ENCODE measurements at regions not wholly inside any gene's neighbourhood (a gene's known extent, or its start where the extent isn't known, plus 50 kb on each side); places are given as distances from the start of the nearest gene placed in this dataset.

- intact Hi-C loops (cut with DNase I), result no loop called here
- WGBS, result 50% methylated on average over 1 of the region's 1 CpG
- Histone ChIP-seq H3K27ac (no peak overlapping the region), H3K4me1 (replicated peaks) (no peaks in the 10 kb centered on the region), H3K27me3 (replicated peaks; ENCODE audit: insufficient read depth) (no peaks in the 10 kb centered on the region), H3K9me3 (no peaks in the 10 kb centered on the region), H3K36me3 (no peaks in the 10 kb centered on the region), H3K4me3 (no peak overlapping the region)
- no peak for DNase-seq (ENCODE audit: low spot score)
- no peak for TF ChIP-seq POLR2A (IDR thresholded peaks at IDR 0.05)
Observed at GRCh38 chrY:9018401-9018800, 318.9 kb upstream of the TSPY4 start.

GRCh38 chrY:9027729-9028375 lies 309.4 kb upstream of the TSPY4 start:
- Histone ChIP-seq H3K36me3 (no peaks in the 10 kb centered on the region), H3K4me1 (replicated peaks) (no peaks in the 10 kb centered on the region), H3K27me3 (replicated peaks; ENCODE audit: insufficient read depth) (no peaks in the 10 kb centered on the region), H3K4me3 (no peak overlapping the region), H3K27ac (no peak overlapping the region), H3K9me3 (no peaks in the 10 kb centered on the region)
- intact Hi-C loops (cut with DNase I), result no loop called here
- 70% methylated on average over 9 of the region's 9 CpGs for WGBS
- TF ChIP-seq POLR2AphosphoS5 (IDR thresholded peaks at IDR 0.05) (no peak), POLR2A (IDR thresholded peaks at IDR 0.05) (no peak)
- TF ChIP-seq, protein P1, sequence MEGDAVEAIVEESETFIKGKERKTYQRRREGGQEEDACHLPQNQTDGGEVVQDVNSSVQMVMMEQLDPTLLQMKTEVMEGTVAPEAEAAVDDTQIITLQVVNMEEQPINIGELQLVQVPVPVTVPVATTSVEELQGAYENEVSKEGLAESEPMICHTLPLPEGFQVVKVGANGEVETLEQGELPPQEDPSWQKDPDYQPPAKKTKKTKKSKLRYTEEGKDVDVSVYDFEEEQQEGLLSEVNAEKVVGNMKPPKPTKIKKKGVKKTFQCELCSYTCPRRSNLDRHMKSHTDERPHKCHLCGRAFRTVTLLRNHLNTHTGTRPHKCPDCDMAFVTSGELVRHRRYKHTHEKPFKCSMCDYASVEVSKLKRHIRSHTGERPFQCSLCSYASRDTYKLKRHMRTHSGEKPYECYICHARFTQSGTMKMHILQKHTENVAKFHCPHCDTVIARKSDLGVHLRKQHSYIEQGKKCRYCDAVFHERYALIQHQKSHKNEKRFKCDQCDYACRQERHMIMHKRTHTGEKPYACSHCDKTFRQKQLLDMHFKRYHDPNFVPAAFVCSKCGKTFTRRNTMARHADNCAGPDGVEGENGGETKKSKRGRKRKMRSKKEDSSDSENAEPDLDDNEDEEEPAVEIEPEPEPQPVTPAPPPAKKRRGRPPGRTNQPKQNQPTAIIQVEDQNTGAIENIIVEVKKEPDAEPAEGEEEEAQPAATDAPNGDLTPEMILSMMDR (IDR thresholded peaks at IDR 0.05), result no peak
- no peak for DNase-seq (ENCODE audit: low spot score)

DNA sequence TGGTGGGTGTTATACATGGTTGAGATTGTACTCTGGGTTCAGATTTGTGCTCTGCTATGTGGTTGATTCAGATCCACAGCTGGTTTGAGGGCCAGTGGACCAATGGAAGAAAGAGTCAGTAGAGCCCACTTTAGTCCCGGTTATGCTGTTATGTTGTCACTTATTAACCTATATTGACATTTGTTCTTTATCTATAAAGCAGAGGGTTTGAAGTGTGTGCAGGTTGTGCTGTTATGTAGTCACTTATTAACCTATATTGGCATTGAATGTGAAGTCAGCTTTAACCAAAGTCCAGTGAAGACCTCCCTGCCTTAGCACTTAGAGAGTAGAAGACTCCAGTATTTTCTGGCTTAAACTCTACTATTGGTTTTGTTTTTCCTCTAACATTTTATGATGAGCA lies 307.3 kb upstream of the TSPY4 start:
- 44% methylated on average over 1 of the region's 1 CpG for WGBS

GRCh38 chrY:9034217-9034616 lies 303.0 kb upstream of the TSPY4 start:
- intact Hi-C loops (cut with DNase I), result no loop called here
- H3K36me3 ChIP-seq, result no peaks in the 10 kb centered on the region
- TF ChIP-seq POLR2A (IDR thresholded peaks at IDR 0.05) (no peak), POLR2AphosphoS5 (IDR thresholded peaks at IDR 0.05) (no peak)
- TF ChIP-seq, protein P1 (IDR thresholded peaks at IDR 0.05), result no peak
- no peaks in the 10 kb centered on the region for H3K9me3 ChIP-seq
- WGBS, result 38% methylated on average over 3 of the region's 3 CpGs
- no peaks in the 10 kb centered on the region for H3K4me1 ChIP-seq (replicated peaks)
- H3K27me3 ChIP-seq (replicated peaks; ENCODE audit: insufficient read depth), result no peaks in the 10 kb centered on the region
- no peak overlapping the region for H3K27ac ChIP-seq
- no peak for DNase-seq (ENCODE audit: low spot score)
- no peak overlapping the region for H3K4me3 ChIP-seq

More for the DNA sequence above, 307.3 kb upstream of the TSPY4 start:
- Histone ChIP-seq H3K27ac (no peak overlapping the region), H3K4me1 (replicated peaks) (no peaks in the 10 kb centered on the region), H3K27me3 (replicated peaks; ENCODE audit: insufficient read depth) (no peaks in the 10 kb centered on the region), H3K4me3 (no peak overlapping the region), H3K36me3 (no peaks in the 10 kb centered on the region), H3K9me3 (no peaks in the 10 kb centered on the region)
- TF ChIP-seq POLR2A (IDR thresholded peaks at IDR 0.05), result no peak
- TF ChIP-seq, protein P1 (IDR thresholded peaks at IDR 0.05), result no peak
- TF ChIP-seq POLR2AphosphoS5 (IDR thresholded peaks at IDR 0.05), result no peak
- intact Hi-C loops (cut with DNase I), result no loop called here
- DNase-seq (ENCODE audit: low spot score), result no peak

GRCh38 chrY:9035246-9035645 lies 302.0 kb upstream of the TSPY4 start:
- Histone ChIP-seq H3K9me3 (no peaks in the 10 kb centered on the region), H3K27ac (no peak overlapping the region), H3K4me3 (no peak overlapping the region), H3K36me3 (no peaks in the 10 kb centered on the region), H3K27me3 (replicated peaks; ENCODE audit: insufficient read depth) (no peaks in the 10 kb centered on the region), H3K4me1 (replicated peaks) (no peaks in the 10 kb centered on the region)
- DNase-seq (ENCODE audit: low spot score), result no peak
- intact Hi-C loops (cut with DNase I), result no loop called here
- TF ChIP-seq POLR2A (IDR thresholded peaks at IDR 0.05) (no peak), POLR2AphosphoS5 (IDR thresholded peaks at IDR 0.05) (no peak)
- TF ChIP-seq, protein P1 (IDR thresholded peaks at IDR 0.05), result no peak
- 28% methylated on average over 3 of the region's 3 CpGs for WGBS
